Ascending aorta (tissue), 2 donors: ENCODE measurements at regions not wholly inside any gene's neighbourhood (a gene's known extent, or its start where the extent isn't known, plus 50 kb on each side); places are given as distances from the start of the nearest gene placed in this dataset.

ENCODE experiments used
- DNase-seq, 2 donors: peaks; one replicate each; pipeline ENCODE4 v3.0.0-alpha.2; 2019; ENCODE audit warnings: low spot score in 2 of 2
- H3K27ac ChIP-seq, 2 donors: fragments of 200-600 bp; sonication (generic); one replicate each; pipeline ENCODE4 v1.5.1; 2016 to 2017; ENCODE audit warnings: mild to moderate bottlenecking in 1 of 2
- H3K27me3 ChIP-seq: fragments of 200-600 bp; sonication (generic); one replicate; pipeline ENCODE4 v1.5.1; 2017
- H3K36me3 ChIP-seq, 2 donors: fragments of 200-600 bp; sonication (generic); one replicate each; pipeline ENCODE4 v1.5.1; 2016
- H3K4me1 ChIP-seq, 2 donors: fragments of 200-600 bp; sonication (generic); one replicate each; pipeline ENCODE4 v1.5.1; 2016 to 2017; ENCODE audit warnings: mild to moderate bottlenecking in 1 of 2
- H3K4me3 ChIP-seq, 2 donors: fragments of 200-600 bp; sonication (generic); one replicate each; pipeline ENCODE4 v1.5.1; 2016 to 2017; ENCODE audit warnings: mild to moderate bottlenecking in 1 of 2
- H3K9me3 ChIP-seq, 2 donors: fragments of 200-600 bp; sonication (generic); one replicate each; pipeline ENCODE4 v1.5.1; 2016
- intact Hi-C: fragments of 100-400 bp; cut with DNase I; formaldehyde crosslinking; loops from one replicate; pipeline ENCODE4 v1.15.1; 2023
- TF ChIP-seq, protein P1 (sequence below), 3 experiments: fragments of 200-600 bp in 2 of 3; fragments of 450-650 bp in 1 of 3; sonication (generic) in 2 of 3; IDR thresholded peaks; one replicate each; pipeline ENCODE4 v1.5.1; 2016 to 2019; ENCODE audit warnings: antibody characterized with exemption in 3 of 3, mild to moderate bottlenecking in 1 of 3, moderate library complexity in 1 of 3

GRCh38 chr2:239822146-239822831, 202.9 kb downstream of the NDUFA10 start:
- Histone ChIP-seq H3K36me3 (no peaks in the 10 kb centered on the region), H3K9me3 (no peaks in the 10 kb centered on the region), H3K4me1 (peaks cover 0 to 7% of the 10 kb centered on the region in 2 donors), H3K4me3 (no peak overlapping the region), H3K27ac (no peak overlapping the region), H3K27me3 (no peaks in the 10 kb centered on the region)
- TF ChIP-seq, protein P1, sequence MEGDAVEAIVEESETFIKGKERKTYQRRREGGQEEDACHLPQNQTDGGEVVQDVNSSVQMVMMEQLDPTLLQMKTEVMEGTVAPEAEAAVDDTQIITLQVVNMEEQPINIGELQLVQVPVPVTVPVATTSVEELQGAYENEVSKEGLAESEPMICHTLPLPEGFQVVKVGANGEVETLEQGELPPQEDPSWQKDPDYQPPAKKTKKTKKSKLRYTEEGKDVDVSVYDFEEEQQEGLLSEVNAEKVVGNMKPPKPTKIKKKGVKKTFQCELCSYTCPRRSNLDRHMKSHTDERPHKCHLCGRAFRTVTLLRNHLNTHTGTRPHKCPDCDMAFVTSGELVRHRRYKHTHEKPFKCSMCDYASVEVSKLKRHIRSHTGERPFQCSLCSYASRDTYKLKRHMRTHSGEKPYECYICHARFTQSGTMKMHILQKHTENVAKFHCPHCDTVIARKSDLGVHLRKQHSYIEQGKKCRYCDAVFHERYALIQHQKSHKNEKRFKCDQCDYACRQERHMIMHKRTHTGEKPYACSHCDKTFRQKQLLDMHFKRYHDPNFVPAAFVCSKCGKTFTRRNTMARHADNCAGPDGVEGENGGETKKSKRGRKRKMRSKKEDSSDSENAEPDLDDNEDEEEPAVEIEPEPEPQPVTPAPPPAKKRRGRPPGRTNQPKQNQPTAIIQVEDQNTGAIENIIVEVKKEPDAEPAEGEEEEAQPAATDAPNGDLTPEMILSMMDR (IDR thresholded peaks at IDR 0.05) = no peak
- DNase-seq = peak in 1 of 2 donors; percentile 60
- intact Hi-C loops = no loop called here

GRCh38 chr2:239821694-239822075, 203.5 kb downstream of the NDUFA10 start:
- no peak for DNase-seq
- TF ChIP-seq, protein P1 (IDR thresholded peaks at IDR 0.05) = no peak
- no peak overlapping the region for H3K27ac ChIP-seq
- no peak overlapping the region for H3K4me3 ChIP-seq
- intact Hi-C loops = no loop called here
- H3K27me3 ChIP-seq = no peaks in the 10 kb centered on the region
- peaks cover 0 to 7% of the 10 kb centered on the region in 2 donors for H3K4me1 ChIP-seq
- no peaks in the 10 kb centered on the region for H3K36me3 ChIP-seq
- no peaks in the 10 kb centered on the region for H3K9me3 ChIP-seq

GRCh38 chr2:239820836-239821693, 204.1 kb downstream of the NDUFA10 start:
- intact Hi-C loops = no loop called here
- no peaks in the 10 kb centered on the region for H3K9me3 ChIP-seq
- TF ChIP-seq, protein P1 (IDR thresholded peaks at IDR 0.05) = no peak
- peak in 1 of 2 donors; percentile 66 for DNase-seq
- no peaks in the 10 kb centered on the region for H3K36me3 ChIP-seq
- peaks cover 0 to 7% of the 10 kb centered on the region in 2 donors for H3K4me1 ChIP-seq
- H3K27me3 ChIP-seq = no peaks in the 10 kb centered on the region
- H3K4me3 ChIP-seq = no peak overlapping the region
- peak overlapping the region; percentile 10 to 46 for H3K27ac ChIP-seq

- no peaks in the 10 kb centered on the region for H3K9me3 ChIP-seq
- peak overlapping the region in 1 of 2 donors; percentile 10 for H3K27ac ChIP-seq
- peaks cover under 1 to 12% of the 10 kb centered on the region in 2 donors for H3K4me1 ChIP-seq
- H3K4me3 ChIP-seq = no peak overlapping the region
- intact Hi-C loops = loop anchor here (10.0 kb wide), 3 partner anchors 545 to 1175 kb away; partner anchors contain the start of gene SNED1
- H3K27me3 ChIP-seq = no peaks in the 10 kb centered on the region
- peak in 1 of 2 donors; percentile 64 for DNase-seq
- H3K36me3 ChIP-seq = no peaks in the 10 kb centered on the region
- TF ChIP-seq, protein P1 (IDR thresholded peaks at IDR 0.05) = no peak
Observed at GRCh38 chr2:239819974-239820555, 205.1 kb downstream of the NDUFA10 start.

DNA sequence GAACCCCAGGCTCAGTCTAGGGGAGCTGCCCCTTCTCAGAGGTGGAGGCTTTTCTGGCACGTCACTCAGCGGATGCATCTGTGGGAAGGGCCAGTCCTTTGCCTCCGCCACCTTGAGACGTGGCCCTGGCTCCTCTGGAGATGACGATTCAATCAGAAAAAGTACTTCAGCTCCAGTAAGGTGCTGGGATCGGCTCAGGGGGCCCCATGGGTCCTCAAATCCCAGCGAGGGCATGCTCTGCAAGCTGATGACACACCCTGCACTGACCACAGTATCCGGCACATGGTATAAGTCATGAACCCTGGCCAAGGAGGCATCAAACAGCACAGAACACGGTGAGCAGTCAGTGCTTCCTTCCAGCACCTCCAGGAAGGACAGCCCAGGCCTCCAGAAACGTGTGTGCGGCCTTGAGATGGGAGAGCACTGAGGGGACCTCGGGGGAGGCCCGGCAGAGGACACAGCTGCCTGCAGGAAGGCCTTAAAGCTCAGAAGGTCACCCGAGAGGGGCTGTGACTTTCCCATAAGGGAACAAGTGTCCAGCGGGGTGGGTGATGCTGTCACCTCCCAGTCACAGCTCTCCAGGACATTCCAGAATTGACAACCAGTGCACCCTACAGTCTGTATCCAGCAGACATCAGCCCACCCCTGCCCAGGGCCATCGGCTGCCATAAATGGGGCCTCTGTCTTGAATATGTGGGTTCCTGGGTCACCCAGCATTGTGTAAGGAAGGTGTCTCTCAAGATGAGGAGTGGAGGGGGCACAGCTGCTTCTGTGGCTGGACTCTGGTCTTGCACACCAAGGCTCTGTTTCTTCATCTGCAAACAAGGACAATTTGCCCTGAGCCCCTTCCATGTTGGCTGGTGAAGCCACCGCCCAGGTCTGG, 205.8 kb downstream of the NDUFA10 start:
- H3K9me3 ChIP-seq = no peaks in the 10 kb centered on the region
- peak in 1 of 2 donors; percentile 47 for DNase-seq
- TF ChIP-seq, protein P1 (IDR thresholded peaks at IDR 0.05) = no peak

More for the DNA sequence above, 205.8 kb downstream of the NDUFA10 start:
- H3K36me3 ChIP-seq = no peaks in the 10 kb centered on the region
- no peaks in the 10 kb centered on the region for H3K27me3 ChIP-seq
- H3K4me1 ChIP-seq = peaks cover 6 to 18% of the 10 kb centered on the region in 2 donors
- H3K4me3 ChIP-seq = no peak overlapping the region
- intact Hi-C loops = loop anchor here (10.0 kb wide), 3 partner anchors 545 to 1175 kb away; partner anchors contain the start of gene SNED1
- no peak overlapping the region for H3K27ac ChIP-seq
